ENCODE measurements at regions not wholly inside any gene's neighbourhood (a gene's known extent, or its start where the extent isn't known, plus 50 kb on each side); places are given as distances from the start of the nearest gene placed in this dataset.

DNA sequence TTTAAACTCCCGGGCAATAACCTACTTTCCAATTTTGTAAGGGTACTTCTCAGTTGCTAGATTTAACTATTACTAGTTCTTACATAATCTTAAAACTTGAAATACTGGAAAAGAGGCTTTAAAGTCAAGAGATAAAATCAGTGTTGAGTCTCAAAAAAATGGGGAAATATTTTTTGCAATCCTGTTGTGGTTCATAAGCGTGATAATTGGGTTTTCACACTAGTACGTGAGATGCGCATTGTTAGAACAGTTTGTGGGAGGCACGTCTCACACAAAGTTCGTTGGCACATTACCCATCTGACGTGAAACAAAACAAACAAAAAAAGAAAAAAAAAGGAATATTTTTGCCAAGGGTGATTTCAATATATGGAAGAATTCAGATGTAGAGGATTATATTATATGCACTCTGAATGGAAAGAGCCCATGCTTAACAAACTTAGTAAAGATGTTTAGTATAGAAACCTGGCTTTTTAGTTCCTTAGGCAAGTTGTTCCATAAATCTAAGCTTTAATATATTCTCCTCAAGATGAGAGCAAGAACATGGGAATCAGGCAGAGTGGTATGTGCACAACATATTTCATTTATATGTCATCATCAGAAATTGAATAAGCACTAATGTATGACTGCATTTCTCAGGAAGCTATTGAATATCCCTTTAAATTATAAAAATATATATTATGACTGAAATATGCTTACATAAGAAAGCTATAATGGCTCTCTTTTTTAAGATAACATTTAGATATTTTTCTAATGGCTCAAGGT is 73.9 kb upstream of the TNFSF4 start:
- H3K27me3 ChIP-seq, result no peaks in the 10 kb centered on the region
- intact Hi-C loops (cut with DNase I), result no loop called here
- no peaks in the 10 kb centered on the region for H3K36me3 ChIP-seq
- no peaks in the 10 kb centered on the region for H3K9me3 ChIP-seq
- H3K4me3 ChIP-seq, result no peak overlapping the region
- H3K4me1 ChIP-seq, result no peaks in the 10 kb centered on the region
- ATAC-seq (no peak), DNase-seq (no peak)
- 85 to 89% (median 86%) methylated on average over 7 of the region's 7 CpGs for WGBS, 4 donors
- TF ChIP-seq, protein P1, sequence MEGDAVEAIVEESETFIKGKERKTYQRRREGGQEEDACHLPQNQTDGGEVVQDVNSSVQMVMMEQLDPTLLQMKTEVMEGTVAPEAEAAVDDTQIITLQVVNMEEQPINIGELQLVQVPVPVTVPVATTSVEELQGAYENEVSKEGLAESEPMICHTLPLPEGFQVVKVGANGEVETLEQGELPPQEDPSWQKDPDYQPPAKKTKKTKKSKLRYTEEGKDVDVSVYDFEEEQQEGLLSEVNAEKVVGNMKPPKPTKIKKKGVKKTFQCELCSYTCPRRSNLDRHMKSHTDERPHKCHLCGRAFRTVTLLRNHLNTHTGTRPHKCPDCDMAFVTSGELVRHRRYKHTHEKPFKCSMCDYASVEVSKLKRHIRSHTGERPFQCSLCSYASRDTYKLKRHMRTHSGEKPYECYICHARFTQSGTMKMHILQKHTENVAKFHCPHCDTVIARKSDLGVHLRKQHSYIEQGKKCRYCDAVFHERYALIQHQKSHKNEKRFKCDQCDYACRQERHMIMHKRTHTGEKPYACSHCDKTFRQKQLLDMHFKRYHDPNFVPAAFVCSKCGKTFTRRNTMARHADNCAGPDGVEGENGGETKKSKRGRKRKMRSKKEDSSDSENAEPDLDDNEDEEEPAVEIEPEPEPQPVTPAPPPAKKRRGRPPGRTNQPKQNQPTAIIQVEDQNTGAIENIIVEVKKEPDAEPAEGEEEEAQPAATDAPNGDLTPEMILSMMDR (IDR thresholded peaks at IDR 0.05), result no peak
- no peak for TF ChIP-seq POLR2A (IDR thresholded peaks at IDR 0.05)
- H3K27ac ChIP-seq, result no peak overlapping the region

GRCh38 chr1:173285048-173285447 is 77.9 kb upstream of the TNFSF4 start:
- no peak for DNase-seq
- ATAC-seq, result no peak
- H3K9me3 ChIP-seq, result no peaks in the 10 kb centered on the region
- intact Hi-C loops (cut with DNase I), result no loop called here
- WGBS, 4 donors, result 92 to 94% (median 93%) methylated on average over 3 of the region's 3 CpGs
- TF ChIP-seq, protein P1 (IDR thresholded peaks at IDR 0.05), result no peak
- no peak for TF ChIP-seq POLR2A (IDR thresholded peaks at IDR 0.05)
- H3K36me3 ChIP-seq, result no peaks in the 10 kb centered on the region
- no peaks in the 10 kb centered on the region for H3K27me3 ChIP-seq
- no peak overlapping the region for H3K4me3 ChIP-seq
- no peaks in the 10 kb centered on the region for H3K4me1 ChIP-seq
- H3K27ac ChIP-seq, result no peak overlapping the region

- ATAC-seq (no peak), DNase-seq (no peak)
- 88 to 97% (median 91%) methylated on average over 1 of the region's 1 CpG for WGBS, 4 donors
These were observed 80.7 kb upstream of the TNFSF4 start for GRCh38 chr1:173287785-173288184.

GRCh38 chr1:173293756-173294155 is 86.6 kb upstream of the TNFSF4 start:
- Histone ChIP-seq H3K27ac (no peak overlapping the region), H3K4me3 (no peak overlapping the region), H3K9me3 (peaks cover 0 to 3% (median 0%) of the 10 kb centered on the region in 12 donors), H3K27me3 (no peaks in the 10 kb centered on the region), H3K36me3 (no peaks in the 10 kb centered on the region), H3K4me1 (peaks cover 0 to 4% (median 0%) of the 10 kb centered on the region in 12 donors)
- TF ChIP-seq, protein P1 (IDR thresholded peaks at IDR 0.05), result no peak
- TF ChIP-seq POLR2A (IDR thresholded peaks at IDR 0.05), result no peak
- intact Hi-C loops (cut with DNase I), result no loop called here
- no peak for ATAC-seq
- DNase-seq, result no peak
- 80 to 94% (median 91%) methylated on average over 1 of the region's 1 CpG for WGBS, 4 donors

More at GRCh38 chr1:173287785-173288184, 80.7 kb upstream of the TNFSF4 start:
- no peaks in the 10 kb centered on the region for H3K9me3 ChIP-seq
- H3K36me3 ChIP-seq, result no peaks in the 10 kb centered on the region
- H3K27ac ChIP-seq, result no peak overlapping the region
- intact Hi-C loops (cut with DNase I), result no loop called here
- no peaks in the 10 kb centered on the region for H3K4me1 ChIP-seq
- no peaks in the 10 kb centered on the region for H3K27me3 ChIP-seq
- H3K4me3 ChIP-seq, result no peak overlapping the region
- TF ChIP-seq, protein P1 (IDR thresholded peaks at IDR 0.05), result no peak
- no peak for TF ChIP-seq POLR2A (IDR thresholded peaks at IDR 0.05)

Measured in heart left ventricle (tissue), 16 donors.